IPS-11a (cell line): ENCODE measurements at regions not wholly inside any gene's neighbourhood (a gene's known extent, or its start where the extent isn't known, plus 50 kb on each side); places are given as distances from the start of the nearest gene placed in this dataset.
"Not testable (repeated sequence)": the region's sequence is repeated elsewhere in the genome, so short reads cannot be mapped to it uniquely, and the experiment has no call there.

Experiments
- H3K4me3 ChIP-seq: one replicate; pipeline ENCODE4 v1.5.1; 2013; ENCODE audit warnings: low read depth, low read length, control low read depth

GRCh38 chr2:434625-435024, 146.7 kb upstream of the ALKAL2 start:
- no peak overlapping the region for H3K4me3 ChIP-seq

GRCh38 chr2:433216-433615, 145.3 kb upstream of the ALKAL2 start:
- H3K4me3 ChIP-seq, result no peak overlapping the region

- H3K4me3 ChIP-seq, result no peak overlapping the region
Measured at GRCh38 chr2:430291-431040, 142.6 kb upstream of the ALKAL2 start.

GRCh38 chr2:429575-430254, 141.8 kb upstream of the ALKAL2 start:
- no peak overlapping the region for H3K4me3 ChIP-seq

GRCh38 chr2:429142-429541, 141.3 kb upstream of the ALKAL2 start:
- H3K4me3 ChIP-seq, result no peak overlapping the region

GRCh38 chr2:428591-428990, 140.7 kb upstream of the ALKAL2 start:
- no peak overlapping the region for H3K4me3 ChIP-seq

- H3K4me3 ChIP-seq, result not testable (repeated sequence)
Measured at GRCh38 chr2:426696-427095, 138.8 kb upstream of the ALKAL2 start.

- H3K4me3 ChIP-seq, result no peak overlapping the region
Measured at GRCh38 chr2:425947-426346, 138.1 kb upstream of the ALKAL2 start.

- no peak overlapping the region for H3K4me3 ChIP-seq
Measured at GRCh38 chr2:425243-425642, 137.4 kb upstream of the ALKAL2 start.

- no peak overlapping the region for H3K4me3 ChIP-seq
Measured at GRCh38 chr2:424306-425171, 136.6 kb upstream of the ALKAL2 start.

- H3K4me3 ChIP-seq, result no peak overlapping the region
Measured at GRCh38 chr2:423479-423878, 135.6 kb upstream of the ALKAL2 start.

GRCh38 chr2:422676-423435, 135.0 kb upstream of the ALKAL2 start:
- no peak overlapping the region for H3K4me3 ChIP-seq

GRCh38 chr2:421406-421805, 133.5 kb upstream of the ALKAL2 start:
- H3K4me3 ChIP-seq, result no peak overlapping the region

GRCh38 chr2:419687-420317, 131.9 kb upstream of the ALKAL2 start:
- no peak overlapping the region for H3K4me3 ChIP-seq

- H3K4me3 ChIP-seq, result no peak overlapping the region
Measured at GRCh38 chr2:417662-418061, 129.8 kb upstream of the ALKAL2 start.

- no peak overlapping the region for H3K4me3 ChIP-seq
Measured at GRCh38 chr2:417006-417405, 129.1 kb upstream of the ALKAL2 start.

- no peak overlapping the region for H3K4me3 ChIP-seq
Measured at GRCh38 chr2:415986-416610, 128.2 kb upstream of the ALKAL2 start.

- no peak overlapping the region for H3K4me3 ChIP-seq
Measured at GRCh38 chr2:409523-409922, 121.6 kb upstream of the ALKAL2 start.

- no peak overlapping the region for H3K4me3 ChIP-seq
Measured at GRCh38 chr2:407630-408029, 119.7 kb upstream of the ALKAL2 start.

GRCh38 chr2:406876-407275, 119.0 kb upstream of the ALKAL2 start:
- H3K4me3 ChIP-seq, result no peak overlapping the region
